SK-N-SH treated with all-trans-retinoic acid at 6 μM for 48 hours (cell line): ENCODE measurements at regions not wholly inside any gene's neighbourhood (a gene's known extent, or its start where the extent isn't known, plus 50 kb on each side); places are given as distances from the start of the nearest gene placed in this dataset.

Experiments
- ATAC-seq: fragments of 200-7000 bp; cut with Tn5 transposase; 3 replicates; pipeline ENCODE4 v1.9.1; 2020; ENCODE audit warnings: mild to moderate bottlenecking, moderate library complexity
- ARNTL ChIP-seq: fragments of 450-650 bp; formaldehyde crosslinking; IDR thresholded peaks from 2 replicates; pipeline ENCODE4 v1.5.0; 2020; ENCODE audit warnings: low read depth, mild to moderate bottlenecking, moderate library complexity, borderline replicate concordance
- BACH2 ChIP-seq: fragments of 250-450 bp; sonication (Bioruptor Pico); IDR thresholded peaks from 2 replicates; pipeline ENCODE4 v1.9.0; 2021; ENCODE audit warnings: mild to moderate bottlenecking, borderline replicate concordance
- CSDC2 ChIP-seq: fragments of 250-450 bp; sonication (Bioruptor Pico); IDR thresholded peaks from 2 replicates; pipeline ENCODE4 v1.5.0; 2020; ENCODE audit warnings: mild to moderate bottlenecking, moderate library complexity
- CSRNP3 ChIP-seq: fragments of 250-450 bp; sonication (Bioruptor Pico); IDR thresholded peaks from 2 replicates; pipeline ENCODE4 v1.5.1; 2021; ENCODE audit warnings: mild to moderate bottlenecking, moderate library complexity
- ESRRG ChIP-seq: fragments of 250-450 bp; sonication (Bioruptor Pico); IDR thresholded peaks from 2 replicates; pipeline ENCODE4 v1.6.1; 2021; ENCODE audit warnings: mild to moderate bottlenecking
- GLIS3 ChIP-seq: fragments of 250-450 bp; sonication (Bioruptor Pico); IDR thresholded peaks from 2 replicates; pipeline ENCODE4 v1.5.0; 2020; ENCODE audit warnings: mild to moderate bottlenecking, moderate library complexity
- ISL1 ChIP-seq: fragments of 250-450 bp; sonication (Bioruptor Pico); IDR thresholded peaks from 2 replicates; pipeline ENCODE4 v2.1.2; 2022; ENCODE audit warnings: mild to moderate bottlenecking, moderate library complexity
- OSR1 ChIP-seq: fragments of 250-450 bp; sonication (Bioruptor Pico); IDR thresholded peaks from 2 replicates; pipeline ENCODE4 v1.8.0; 2022; ENCODE audit warnings: moderate library complexity, mild to moderate bottlenecking, inconsistent platforms
- PATZ1 ChIP-seq: fragments of 250-450 bp; sonication (Bioruptor Pico); IDR thresholded peaks from 2 replicates; pipeline ENCODE4 v1.8.0; 2020; ENCODE audit warnings: mild to moderate bottlenecking, moderate library complexity, borderline replicate concordance
- PPARA ChIP-seq: fragments of 250-450 bp; sonication (Bioruptor Pico); IDR thresholded peaks from 2 replicates; pipeline ENCODE4 v1.5.0; 2020; ENCODE audit warnings: mild to moderate bottlenecking, borderline replicate concordance
- RARB ChIP-seq: fragments of 250-450 bp; sonication (Bioruptor Pico); IDR thresholded peaks from 2 replicates; pipeline ENCODE4 v1.8.0; 2021; ENCODE audit warnings: mild to moderate bottlenecking, moderate library complexity
- SNAI2 ChIP-seq: fragments of 250-450 bp; sonication (Bioruptor Pico); IDR thresholded peaks from 2 replicates; pipeline ENCODE4 v1.5.0; 2020; ENCODE audit warnings: mild to moderate bottlenecking, moderate library complexity
- TCF4 ChIP-seq: fragments of 250-450 bp; sonication (Bioruptor Pico); IDR thresholded peaks from 2 replicates; pipeline ENCODE4 v1.8.0; 2021; ENCODE audit warnings: mild to moderate bottlenecking, moderate library complexity, borderline replicate concordance
- ZFP3 ChIP-seq: fragments of 250-450 bp; sonication (Bioruptor Pico); IDR thresholded peaks from 2 replicates; pipeline ENCODE4 v1.5.0; 2020; ENCODE audit warnings: mild to moderate bottlenecking, moderate library complexity
- ZNF565 ChIP-seq: fragments of 450-650 bp; formaldehyde crosslinking; conservative IDR thresholded peaks from 2 replicates; pipeline ENCODE4 v1.5.0; 2020; ENCODE audit warnings: low read depth, mild to moderate bottlenecking, moderate library complexity
- ZNF70 ChIP-seq: fragments of 450-650 bp; formaldehyde crosslinking; IDR thresholded peaks from 2 replicates; pipeline ENCODE4 v1.5.0; 2020; ENCODE audit warnings: mild to moderate bottlenecking, moderate library complexity
- ZNF8 ChIP-seq: fragments of 450-650 bp; formaldehyde crosslinking; IDR thresholded peaks from 2 replicates; pipeline ENCODE4 v1.5.0; 2020; ENCODE audit warnings: mild to moderate bottlenecking, moderate library complexity
- TF ChIP-seq, protein P1 (sequence below): fragments of 250-450 bp; sonication (Bioruptor Pico); IDR thresholded peaks from 2 replicates; pipeline ENCODE4 v1.5.0; 2020; ENCODE audit warnings: mild to moderate bottlenecking, moderate library complexity
- TF ChIP-seq, protein P2 (sequence below): fragments of 250-450 bp; sonication (Bioruptor Pico); IDR thresholded peaks from 2 replicates; pipeline ENCODE4 v1.8.0; 2021; ENCODE audit warnings: low read depth, mild to moderate bottlenecking, moderate library complexity, borderline replicate concordance

- TF ChIP-seq PATZ1 (no peak), RARB (CRISPR knock-in tag) (no peak)
Observed at GRCh38 chr10:120386896-120387295, 70.1 kb upstream of the PLPP4 start (continued).

GRCh38 chr10:120387326-120387725, 69.7 kb upstream of the PLPP4 start:
- ATAC-seq = peak; percentile 85
- TF ChIP-seq ISL1 (CRISPR knock-in tag) = no peak
- no peak for TF ChIP-seq OSR1 (CRISPR knock-in tag)
- TF ChIP-seq PPARA = no peak
- TF ChIP-seq ZNF8 (CRISPR knock-in tag) = no peak
- TF ChIP-seq SNAI2 = no peak
- no peak for TF ChIP-seq ZNF565 (CRISPR knock-in tag)
- no peak for TF ChIP-seq ARNTL (CRISPR knock-in tag)
- TF ChIP-seq, protein P1, sequence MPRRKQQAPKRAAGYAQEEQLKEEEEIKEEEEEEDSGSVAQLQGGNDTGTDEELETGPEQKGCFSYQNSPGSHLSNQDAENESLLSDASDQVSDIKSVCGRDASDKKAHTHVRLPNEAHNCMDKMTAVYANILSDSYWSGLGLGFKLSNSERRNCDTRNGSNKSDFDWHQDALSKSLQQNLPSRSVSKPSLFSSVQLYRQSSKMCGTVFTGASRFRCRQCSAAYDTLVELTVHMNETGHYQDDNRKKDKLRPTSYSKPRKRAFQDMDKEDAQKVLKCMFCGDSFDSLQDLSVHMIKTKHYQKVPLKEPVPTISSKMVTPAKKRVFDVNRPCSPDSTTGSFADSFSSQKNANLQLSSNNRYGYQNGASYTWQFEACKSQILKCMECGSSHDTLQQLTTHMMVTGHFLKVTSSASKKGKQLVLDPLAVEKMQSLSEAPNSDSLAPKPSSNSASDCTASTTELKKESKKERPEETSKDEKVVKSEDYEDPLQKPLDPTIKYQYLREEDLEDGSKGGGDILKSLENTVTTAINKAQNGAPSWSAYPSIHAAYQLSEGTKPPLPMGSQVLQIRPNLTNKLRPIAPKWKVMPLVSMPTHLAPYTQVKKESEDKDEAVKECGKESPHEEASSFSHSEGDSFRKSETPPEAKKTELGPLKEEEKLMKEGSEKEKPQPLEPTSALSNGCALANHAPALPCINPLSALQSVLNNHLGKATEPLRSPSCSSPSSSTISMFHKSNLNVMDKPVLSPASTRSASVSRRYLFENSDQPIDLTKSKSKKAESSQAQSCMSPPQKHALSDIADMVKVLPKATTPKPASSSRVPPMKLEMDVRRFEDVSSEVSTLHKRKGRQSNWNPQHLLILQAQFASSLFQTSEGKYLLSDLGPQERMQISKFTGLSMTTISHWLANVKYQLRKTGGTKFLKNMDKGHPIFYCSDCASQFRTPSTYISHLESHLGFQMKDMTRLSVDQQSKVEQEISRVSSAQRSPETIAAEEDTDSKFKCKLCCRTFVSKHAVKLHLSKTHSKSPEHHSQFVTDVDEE (CRISPR knock-in tag) = no peak
- TF ChIP-seq, protein P2, sequence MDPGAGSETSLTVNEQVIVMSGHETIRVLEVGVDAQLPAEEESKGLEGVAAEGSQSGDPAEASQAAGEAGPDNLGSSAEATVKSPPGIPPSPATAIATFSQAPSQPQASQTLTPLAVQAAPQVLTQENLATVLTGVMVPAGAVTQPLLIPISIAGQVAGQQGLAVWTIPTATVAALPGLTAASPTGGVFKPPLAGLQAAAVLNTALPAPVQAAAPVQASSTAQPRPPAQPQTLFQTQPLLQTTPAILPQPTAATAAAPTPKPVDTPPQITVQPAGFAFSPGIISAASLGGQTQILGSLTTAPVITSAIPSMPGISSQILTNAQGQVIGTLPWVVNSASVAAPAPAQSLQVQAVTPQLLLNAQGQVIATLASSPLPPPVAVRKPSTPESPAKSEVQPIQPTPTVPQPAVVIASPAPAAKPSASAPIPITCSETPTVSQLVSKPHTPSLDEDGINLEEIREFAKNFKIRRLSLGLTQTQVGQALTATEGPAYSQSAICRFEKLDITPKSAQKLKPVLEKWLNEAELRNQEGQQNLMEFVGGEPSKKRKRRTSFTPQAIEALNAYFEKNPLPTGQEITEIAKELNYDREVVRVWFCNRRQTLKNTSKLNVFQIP (CRISPR knock-in tag) = no peak
- no peak for TF ChIP-seq PATZ1
- TF ChIP-seq ZFP3 (CRISPR knock-in tag) = no peak
- TF ChIP-seq GLIS3 = no peak
- no peak for TF ChIP-seq TCF4 (CRISPR knock-in tag)
- no peak for TF ChIP-seq ZNF70 (CRISPR knock-in tag)

GRCh38 chr10:120392245-120392644, 64.8 kb upstream of the PLPP4 start:
- ATAC-seq = no peak
- TF ChIP-seq ZFP3 (CRISPR knock-in tag) = no peak

DNA sequence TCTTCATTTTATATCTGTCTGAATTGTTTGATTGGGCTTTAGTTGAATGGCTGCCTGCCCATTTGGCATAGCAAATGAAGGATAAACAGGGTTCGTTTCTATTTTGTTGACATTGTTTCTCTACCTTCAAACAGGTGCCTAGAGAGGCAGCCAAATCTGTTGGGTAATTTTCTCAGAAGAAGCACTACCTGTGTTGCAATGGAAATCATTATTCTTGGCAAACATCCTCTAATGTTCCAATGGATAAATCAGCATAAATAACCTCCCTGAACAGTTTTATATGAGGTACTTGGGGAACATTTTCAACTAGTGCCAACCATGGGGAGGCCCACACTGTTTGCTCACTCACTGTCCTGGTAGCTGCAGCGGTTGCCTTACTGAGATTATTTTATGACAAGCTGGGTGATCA, 64.4 kb upstream of the PLPP4 start:
- ATAC-seq = no peak
- TF ChIP-seq ZNF70 (CRISPR knock-in tag) = no peak
- TF ChIP-seq, protein P2 (CRISPR knock-in tag) = no peak
- no peak for TF ChIP-seq CSRNP3 (CRISPR knock-in tag)
- no peak for TF ChIP-seq BACH2
- TF ChIP-seq ARNTL (CRISPR knock-in tag) = no peak
- TF ChIP-seq ZFP3 (CRISPR knock-in tag) = no peak
- TF ChIP-seq RARB (CRISPR knock-in tag) = no peak
- no peak for TF ChIP-seq CSDC2 (CRISPR knock-in tag)
- TF ChIP-seq ESRRG (CRISPR knock-in tag) = no peak
- no peak for TF ChIP-seq OSR1 (CRISPR knock-in tag)
- TF ChIP-seq, protein P1 (CRISPR knock-in tag) = no peak
- no peak for TF ChIP-seq GLIS3
- TF ChIP-seq ISL1 (CRISPR knock-in tag) = no peak
- TF ChIP-seq TCF4 (CRISPR knock-in tag) = no peak
- no peak for TF ChIP-seq PATZ1
